ENCODE measurements at regions not wholly inside any gene's neighbourhood (a gene's known extent, or its start where the extent isn't known, plus 50 kb on each side); places are given as distances from the start of the nearest gene placed in this dataset.

DNA sequence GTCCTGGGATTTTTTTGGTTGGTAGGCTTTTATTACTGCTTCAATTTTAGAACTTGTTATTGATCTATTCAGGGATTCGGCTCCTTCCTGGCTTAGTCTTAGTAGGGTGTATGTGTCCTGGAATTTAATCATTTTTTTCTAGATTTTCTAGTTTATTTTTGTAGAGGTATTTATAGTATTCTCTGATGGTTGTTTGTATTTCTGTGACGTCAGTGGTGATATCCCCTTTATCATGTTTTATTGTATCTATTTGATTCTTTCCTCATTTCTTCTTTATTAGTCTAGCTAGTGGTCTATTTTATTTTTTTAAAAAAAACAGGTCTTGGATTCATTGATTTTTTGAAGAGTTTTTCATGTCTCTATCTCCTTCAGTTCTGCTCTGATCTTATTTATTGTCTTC lies 193.3 kb upstream of the MAP2 start:
- H3K4me3 ChIP-seq (ENCODE audit: extremely low read depth in 1 of 4, insufficient read depth in 2 of 4, low read depth in 3 of 4, low read length in 4 of 4): no peak overlapping the region
- DNase-seq (ENCODE audit: low read depth in 1 of 2, low spot score in 2 of 2): no peak
- no peak overlapping the region for H2BK5ac ChIP-seq (ENCODE audit: low read depth, low read length)
- H2BK120ac ChIP-seq (replicated peaks; ENCODE audit: low read depth, low read length): no peak overlapping the region
- no peaks in the 10 kb centered on the region for H3K36me3 ChIP-seq (ENCODE audit: control insufficient read depth in 2 of 4, insufficient read depth in 4 of 4, low read length in 3 of 4)
- H3K4me1 ChIP-seq (replicated peaks in 1 of 4; ENCODE audit: control insufficient read depth in 3 of 4, insufficient read depth in 4 of 4, low read length in 3 of 4): peaks cover 0 to 3% (median 0%) of the 10 kb centered on the region in 4 experiments; a peak in 1 of 7 replicates
- H3K14ac ChIP-seq (ENCODE audit: insufficient read length): no peak overlapping the region
- H2AK5ac ChIP-seq (ENCODE audit: low read depth, low read length): no peak overlapping the region
- no peak overlapping the region for H3K23ac ChIP-seq (ENCODE audit: insufficient read length)
- no peak for FAIRE-seq
- H2AFZ ChIP-seq (ENCODE audit: low read length): no peak overlapping the region
- POLR2A ChIA-PET (ENCODE audit: partially characterized antibody): interaction anchor here (0.7 to 1.0 kb wide), 2 partner anchors 9 kb away, joined by 3 read pairs; no protein-coding TSS in a partner anchor
- H3K56ac ChIP-seq (replicated peaks; ENCODE audit: insufficient read length, low read depth, low read length): no peak overlapping the region
- no peak overlapping the region for H2BK12ac ChIP-seq (ENCODE audit: low read depth, low read length)
- H3K4me2 ChIP-seq (ENCODE audit: insufficient read depth in 1 of 2, low read depth in 2 of 2, low read length in 2 of 2): no peak overlapping the region
- H4K20me1 ChIP-seq (replicated peaks in 1 of 2; ENCODE audit: control insufficient read depth in 1 of 2, insufficient read depth in 2 of 2, low read length in 2 of 2): no peaks in the 10 kb centered on the region
- no peaks in the 10 kb centered on the region for H3K79me2 ChIP-seq (ENCODE audit: control insufficient read depth in 1 of 2, insufficient read depth in 2 of 2, low read length in 2 of 2)
- H3K27ac ChIP-seq (ENCODE audit: low read depth, low read length): no peak overlapping the region
- no peak overlapping the region for H4K5ac ChIP-seq (ENCODE audit: insufficient read length, low read depth, low read length)
- H3K27me3 ChIP-seq (replicated peaks in 1 of 4; ENCODE audit: control insufficient read depth in 3 of 4, extremely low read depth in 1 of 4, insufficient read depth in 3 of 4, low read length in 3 of 4): no peaks in the 10 kb centered on the region
- CTCF ChIA-PET (ENCODE audit: partially characterized antibody): interaction anchor here (0.8 kb wide), 1 partner anchor 421 kb away, joined by 3 read pairs; no protein-coding TSS in a partner anchor
- H3K9ac ChIP-seq (replicated peaks in 1 of 4; ENCODE audit: extremely low read depth in 1 of 4, low read depth in 3 of 4, low read length in 3 of 4): no peak overlapping the region
- no peak overlapping the region for H2BK20ac ChIP-seq (ENCODE audit: low read length)
- H3K79me1 ChIP-seq (ENCODE audit: low read depth, low read length): no peaks in the 10 kb centered on the region
- no peak overlapping the region for H3K4ac ChIP-seq (replicated peaks; ENCODE audit: insufficient read length, low read depth, low read length)
- no peaks in the 10 kb centered on the region for H3K9me3 ChIP-seq (ENCODE audit: insufficient read depth in 2 of 2, low read depth in 1 of 2, low read length in 1 of 2)
- H3K23me2 ChIP-seq (ENCODE audit: low read depth, low read length): no peaks in the 10 kb centered on the region
- H3K18ac ChIP-seq (ENCODE audit: extremely low read depth, low read length): no peak overlapping the region
- H4K8ac ChIP-seq (ENCODE audit: extremely low read depth, insufficient read depth, low read length): no peak overlapping the region
- H4K91ac ChIP-seq (replicated peaks; ENCODE audit: insufficient read length, low read length): no peak overlapping the region
- WGBS, 2 experiments (ENCODE audit: extremely low coverage in 1 of 2, insufficient coverage in 1 of 2, insufficient read length in 1 of 2, insufficient replicate concordance in 2 of 2, low coverage in 1 of 2, low lambda C conversion rate in 2 of 2, missing lambda C conversion rate in 1 of 2): 90% methylated on average over 2 of the region's 2 CpGs; no CpG with 5 or more reads in 1 of the 2 experiments
- no peak overlapping the region for H2BK15ac ChIP-seq (ENCODE audit: low read length)
- TF ChIP-seq, protein P1, sequence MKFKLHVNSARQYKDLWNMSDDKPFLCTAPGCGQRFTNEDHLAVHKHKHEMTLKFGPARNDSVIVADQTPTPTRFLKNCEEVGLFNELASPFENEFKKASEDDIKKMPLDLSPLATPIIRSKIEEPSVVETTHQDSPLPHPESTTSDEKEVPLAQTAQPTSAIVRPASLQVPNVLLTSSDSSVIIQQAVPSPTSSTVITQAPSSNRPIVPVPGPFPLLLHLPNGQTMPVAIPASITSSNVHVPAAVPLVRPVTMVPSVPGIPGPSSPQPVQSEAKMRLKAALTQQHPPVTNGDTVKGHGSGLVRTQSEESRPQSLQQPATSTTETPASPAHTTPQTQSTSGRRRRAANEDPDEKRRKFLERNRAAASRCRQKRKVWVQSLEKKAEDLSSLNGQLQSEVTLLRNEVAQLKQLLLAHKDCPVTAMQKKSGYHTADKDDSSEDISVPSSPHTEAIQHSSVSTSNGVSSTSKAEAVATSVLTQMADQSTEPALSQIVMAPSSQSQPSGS (IDR thresholded peaks at IDR 0.05; ENCODE audit: low read length): no peak
- no peak for TF ChIP-seq CREB1 (IDR thresholded peaks at IDR 0.05)
- TF ChIP-seq CHD1 (IDR thresholded peaks at IDR 0.05; ENCODE audit: low read depth, low read length): no peak
- TF ChIP-seq RNF2 (IDR thresholded peaks at IDR 0.05; ENCODE audit: borderline replicate concordance, low read depth, low read length, missing control alignments, poor library complexity, severe bottlenecking): no peak
- TF ChIP-seq HDAC2 (IDR thresholded peaks at IDR 0.05; ENCODE audit: borderline replicate concordance in 1 of 2, low read depth in 2 of 2, low read length in 2 of 2): no peak
- no peak for TF ChIP-seq CEBPB (IDR thresholded peaks at IDR 0.05; ENCODE audit: low read depth, low read length)
- TF ChIP-seq E2F6 (IDR thresholded peaks at IDR 0.05): no peak
- TF ChIP-seq SAP30 (IDR thresholded peaks at IDR 0.05; ENCODE audit: insufficient read depth, insufficient replicate concordance, low read length): no peak
- TF ChIP-seq JUND (IDR thresholded peaks at IDR 0.05; ENCODE audit: low read length): no peak
- TF ChIP-seq BCL11A (IDR thresholded peaks at IDR 0.05; ENCODE audit: low read depth in 2 of 2, low read length in 2 of 2): no peak
- TF ChIP-seq POU5F1 (IDR thresholded peaks at IDR 0.05; ENCODE audit: low read depth, low read length): no peak
- TF ChIP-seq CBX5 (IDR thresholded peaks at IDR 0.05; ENCODE audit: low read depth, low read length): no peak
